ENCODE measurements at regions not wholly inside any gene's neighbourhood (a gene's known extent, or its start where the extent isn't known, plus 50 kb on each side); places are given as distances from the start of the nearest gene placed in this dataset.

GRCh38 chr10:107418085-107418806 is 253.7 kb upstream of the SORCS1 start:
- no peak for DNase-seq

- DNase-seq: no peak
These were observed 252.9 kb upstream of the SORCS1 start for GRCh38 chr10:107417446-107417845.

- DNase-seq: no peak
These were observed 250.9 kb upstream of the SORCS1 start for GRCh38 chr10:107415446-107415845.

GRCh38 chr10:107413971-107414370 is 249.5 kb upstream of the SORCS1 start:
- DNase-seq: no peak

- DNase-seq: no peak
These were observed 245.0 kb upstream of the SORCS1 start for GRCh38 chr10:107409522-107409921.

GRCh38 chr10:107398115-107398514 is 233.6 kb upstream of the SORCS1 start:
- no peak for DNase-seq

GRCh38 chr10:107391901-107392300 is 227.4 kb upstream of the SORCS1 start:
- no peak for DNase-seq

GRCh38 chr10:107390563-107390962 is 226.1 kb upstream of the SORCS1 start:
- DNase-seq: no peak

GRCh38 chr10:107383357-107383756 is 218.9 kb upstream of the SORCS1 start:
- DNase-seq: no peak

GRCh38 chr10:107379601-107380000 is 215.1 kb upstream of the SORCS1 start:
- DNase-seq: no peak

GRCh38 chr10:107371801-107372200 is 207.3 kb upstream of the SORCS1 start:
- DNase-seq: no peak

- DNase-seq: no peak
These were observed 200.4 kb upstream of the SORCS1 start for GRCh38 chr10:107364872-107365271.

- no peak for DNase-seq
These were observed 197.8 kb upstream of the SORCS1 start for GRCh38 chr10:107362306-107362705.

- no peak for DNase-seq
These were observed 192.5 kb upstream of the SORCS1 start for GRCh38 chr10:107357033-107357432.

- no peak for DNase-seq
These were observed 191.9 kb upstream of the SORCS1 start for GRCh38 chr10:107356396-107356795.

- no peak for DNase-seq
These were observed 178.2 kb upstream of the SORCS1 start for GRCh38 chr10:107342711-107343110.

- no peak for DNase-seq
These were observed 176.8 kb upstream of the SORCS1 start for GRCh38 chr10:107341281-107341680.

GRCh38 chr10:107340326-107340725 is 175.8 kb upstream of the SORCS1 start:
- DNase-seq: no peak

GRCh38 chr10:107336061-107336460 is 171.6 kb upstream of the SORCS1 start:
- no peak for DNase-seq

- no peak for DNase-seq
These were observed 153.1 kb upstream of the SORCS1 start for GRCh38 chr10:107317592-107317991.

- no peak for DNase-seq
These were observed 138.7 kb upstream of the SORCS1 start for GRCh38 chr10:107303203-107303602.

GRCh38 chr10:107299606-107300005 is 135.1 kb upstream of the SORCS1 start:
- DNase-seq: no peak

GRCh38 chr10:107284187-107284586 is 119.7 kb upstream of the SORCS1 start:
- DNase-seq: no peak

GRCh38 chr10:107280293-107280692 is 115.8 kb upstream of the SORCS1 start:
- DNase-seq: no peak

- DNase-seq: no peak
These were observed 113.1 kb upstream of the SORCS1 start for GRCh38 chr10:107277591-107277990.
